ENCODE measurements at regions not wholly inside any gene's neighbourhood (a gene's known extent, or its start where the extent isn't known, plus 50 kb on each side); places are given as distances from the start of the nearest gene placed in this dataset.

- no peak overlapping the region for H3K4me3 Mint-ChIP-seq (ENCODE audit: unreplicated experiment)
- Histone ChIP-seq H3K4me3 (ENCODE audit: low read depth, low read length) (no peak overlapping the region), H3K36me3 (ENCODE audit: control insufficient read depth, insufficient read depth, low read length) (no peaks in the 10 kb centered on the region), H3K4me1 (no peaks in the 10 kb centered on the region), H3K9me3 (no peaks in the 10 kb centered on the region), H3K27me3 (replicated peaks; ENCODE audit: control insufficient read depth, insufficient read depth, low read length) (no peaks in the 10 kb centered on the region)
- POLR2A ChIA-PET, result no interaction called here
- intact Hi-C loops (cut with micrococcal nuclease; ENCODE audit: unreplicated experiment), result no loop called here
- no peak overlapping the region for H3K27ac Mint-ChIP-seq (ENCODE audit: unreplicated experiment)
- DNase-seq, result no peak
- no peaks in the 10 kb centered on the region for H3K36me3 Mint-ChIP-seq (ENCODE audit: insufficient read depth, unreplicated experiment)
- CTCF ChIA-PET, result no interaction called here
- no peaks in the 10 kb centered on the region for H3K9me3 Mint-ChIP-seq (ENCODE audit: unreplicated experiment)
- peaks cover 3% of the 10 kb centered on the region for H3K27me3 Mint-ChIP-seq (ENCODE audit: insufficient read depth, unreplicated experiment)
- no TSS peak for BruUV-seq (replicated peaks)
- no peaks in the 10 kb centered on the region for H3K4me1 Mint-ChIP-seq (ENCODE audit: low read depth, unreplicated experiment)
- TF ChIP-seq, protein P1, sequence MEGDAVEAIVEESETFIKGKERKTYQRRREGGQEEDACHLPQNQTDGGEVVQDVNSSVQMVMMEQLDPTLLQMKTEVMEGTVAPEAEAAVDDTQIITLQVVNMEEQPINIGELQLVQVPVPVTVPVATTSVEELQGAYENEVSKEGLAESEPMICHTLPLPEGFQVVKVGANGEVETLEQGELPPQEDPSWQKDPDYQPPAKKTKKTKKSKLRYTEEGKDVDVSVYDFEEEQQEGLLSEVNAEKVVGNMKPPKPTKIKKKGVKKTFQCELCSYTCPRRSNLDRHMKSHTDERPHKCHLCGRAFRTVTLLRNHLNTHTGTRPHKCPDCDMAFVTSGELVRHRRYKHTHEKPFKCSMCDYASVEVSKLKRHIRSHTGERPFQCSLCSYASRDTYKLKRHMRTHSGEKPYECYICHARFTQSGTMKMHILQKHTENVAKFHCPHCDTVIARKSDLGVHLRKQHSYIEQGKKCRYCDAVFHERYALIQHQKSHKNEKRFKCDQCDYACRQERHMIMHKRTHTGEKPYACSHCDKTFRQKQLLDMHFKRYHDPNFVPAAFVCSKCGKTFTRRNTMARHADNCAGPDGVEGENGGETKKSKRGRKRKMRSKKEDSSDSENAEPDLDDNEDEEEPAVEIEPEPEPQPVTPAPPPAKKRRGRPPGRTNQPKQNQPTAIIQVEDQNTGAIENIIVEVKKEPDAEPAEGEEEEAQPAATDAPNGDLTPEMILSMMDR (IDR thresholded peaks at IDR 0.05; ENCODE audit: insufficient read depth in 1 of 2, low read depth in 1 of 2, low read length in 1 of 2, severe bottlenecking in 1 of 2, unreplicated experiment in 1 of 2), result no peak
Observed at GRCh38 chr4:35965300-35965699, 279.0 kb downstream of the ARAP2 start.

DNA sequence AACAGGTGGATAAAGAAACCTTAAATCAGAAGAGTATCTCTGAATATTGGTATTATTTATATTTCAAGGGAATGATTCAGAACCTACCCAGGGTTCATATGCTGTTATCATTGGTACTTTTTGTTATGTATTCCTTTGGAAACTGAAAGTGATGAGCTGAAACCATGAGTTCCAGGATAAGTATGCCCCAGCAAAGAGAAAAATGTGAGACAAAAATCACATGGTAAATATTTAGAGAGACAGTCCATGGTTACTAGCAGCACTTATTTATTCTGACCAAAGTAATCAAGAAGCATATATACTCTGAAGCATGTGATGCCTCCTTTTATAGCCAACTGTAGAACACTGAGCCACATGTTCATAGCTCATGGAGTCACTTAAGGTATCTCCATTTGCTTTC lies 277.7 kb downstream of the ARAP2 start:
- Mint-ChIP-seq H3K4me3 (ENCODE audit: unreplicated experiment) (no peak overlapping the region), H3K36me3 (ENCODE audit: insufficient read depth, unreplicated experiment) (no peaks in the 10 kb centered on the region), H3K9me3 (ENCODE audit: unreplicated experiment) (no peaks in the 10 kb centered on the region), H3K4me1 (ENCODE audit: low read depth, unreplicated experiment) (no peaks in the 10 kb centered on the region), H3K27ac (ENCODE audit: unreplicated experiment) (no peak overlapping the region), H3K27me3 (ENCODE audit: insufficient read depth, unreplicated experiment) (peaks cover 3% of the 10 kb centered on the region)
- H3K4me1 ChIP-seq, result no peaks in the 10 kb centered on the region
- intact Hi-C loops (cut with micrococcal nuclease; ENCODE audit: unreplicated experiment), result no loop called here
- H3K27me3 ChIP-seq (replicated peaks; ENCODE audit: control insufficient read depth, insufficient read depth, low read length), result no peaks in the 10 kb centered on the region
- H3K36me3 ChIP-seq (ENCODE audit: control insufficient read depth, insufficient read depth, low read length), result no peaks in the 10 kb centered on the region
- DNase-seq, result no peak
- no peaks in the 10 kb centered on the region for H3K9me3 ChIP-seq
- ChIA-PET CTCF (no interaction called here), POLR2A (no interaction called here)
- TF ChIP-seq, protein P1 (IDR thresholded peaks at IDR 0.05; ENCODE audit: insufficient read depth in 1 of 2, low read depth in 1 of 2, low read length in 1 of 2, severe bottlenecking in 1 of 2, unreplicated experiment in 1 of 2), result no peak
- no TSS peak for BruUV-seq (replicated peaks)
- H3K4me3 ChIP-seq (ENCODE audit: low read depth, low read length), result no peak overlapping the region

DNA sequence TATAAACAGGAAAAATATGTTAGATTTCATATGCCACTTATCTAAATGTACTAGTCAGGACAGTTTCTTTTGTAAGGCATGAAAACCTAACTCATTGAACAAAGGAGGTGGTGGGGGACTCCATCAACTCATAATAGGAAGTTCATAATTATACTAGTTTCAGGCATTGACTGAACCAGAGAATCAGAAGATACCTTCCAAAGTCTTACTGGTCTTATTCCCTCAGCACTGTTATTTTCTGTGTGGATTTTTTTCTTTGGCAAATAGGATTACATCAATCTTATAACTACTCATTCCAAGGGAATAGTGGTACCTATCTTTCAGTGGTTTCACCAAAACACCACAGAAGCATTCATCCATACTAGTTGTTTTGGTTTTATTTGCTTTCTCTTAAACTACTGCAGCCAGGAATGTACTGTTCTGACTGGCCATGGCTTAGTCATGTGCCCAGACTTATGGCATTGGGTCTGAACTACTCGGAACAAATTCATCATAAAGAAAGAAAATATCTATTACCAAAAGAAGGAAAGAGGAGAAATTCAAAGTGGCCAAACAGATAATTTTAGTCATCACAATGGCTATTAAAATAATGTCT lies 273.9 kb downstream of the ARAP2 start:
- TF ChIP-seq, protein P1 (IDR thresholded peaks at IDR 0.05; ENCODE audit: insufficient read depth in 1 of 2, low read depth in 1 of 2, low read length in 1 of 2, severe bottlenecking in 1 of 2, unreplicated experiment in 1 of 2), result no peak

More for the DNA sequence above, 273.9 kb downstream of the ARAP2 start:
- POLR2A ChIA-PET, result no interaction called here
- BruUV-seq (replicated peaks), result no TSS peak
- Histone ChIP-seq H3K4me1 (no peaks in the 10 kb centered on the region), H3K27me3 (replicated peaks; ENCODE audit: control insufficient read depth, insufficient read depth, low read length) (no peaks in the 10 kb centered on the region), H3K36me3 (ENCODE audit: control insufficient read depth, insufficient read depth, low read length) (no peaks in the 10 kb centered on the region), H3K9me3 (no peaks in the 10 kb centered on the region), H3K4me3 (ENCODE audit: low read depth, low read length) (no peak overlapping the region)
- CTCF ChIA-PET, result no interaction called here
- Mint-ChIP-seq H3K27me3 (ENCODE audit: insufficient read depth, unreplicated experiment) (no peaks in the 10 kb centered on the region), H3K4me3 (ENCODE audit: unreplicated experiment) (no peak overlapping the region), H3K36me3 (ENCODE audit: insufficient read depth, unreplicated experiment) (no peaks in the 10 kb centered on the region), H3K4me1 (ENCODE audit: low read depth, unreplicated experiment) (no peaks in the 10 kb centered on the region), H3K27ac (ENCODE audit: unreplicated experiment) (no peak overlapping the region), H3K9me3 (ENCODE audit: unreplicated experiment) (no peaks in the 10 kb centered on the region)
- intact Hi-C loops (cut with micrococcal nuclease; ENCODE audit: unreplicated experiment), result no loop called here
- no peak for DNase-seq

All from Caco-2 (cell line).